C4-2B (cell line): ENCODE measurements at regions not wholly inside any gene's neighbourhood (a gene's known extent, or its start where the extent isn't known, plus 50 kb on each side); places are given as distances from the start of the nearest gene placed in this dataset.

ENCODE experiments used
- CTCF ChIP-seq: fragments of 450-650 bp; conservative IDR thresholded peaks from 2 replicates; pipeline ENCODE4 v1.5.1; 2017; ENCODE audit warnings: mild to moderate bottlenecking
- ZFX ChIP-seq: fragments of 450-650 bp; IDR thresholded peaks from 2 replicates; pipeline ENCODE4 v1.6.1; 2017

DNA sequence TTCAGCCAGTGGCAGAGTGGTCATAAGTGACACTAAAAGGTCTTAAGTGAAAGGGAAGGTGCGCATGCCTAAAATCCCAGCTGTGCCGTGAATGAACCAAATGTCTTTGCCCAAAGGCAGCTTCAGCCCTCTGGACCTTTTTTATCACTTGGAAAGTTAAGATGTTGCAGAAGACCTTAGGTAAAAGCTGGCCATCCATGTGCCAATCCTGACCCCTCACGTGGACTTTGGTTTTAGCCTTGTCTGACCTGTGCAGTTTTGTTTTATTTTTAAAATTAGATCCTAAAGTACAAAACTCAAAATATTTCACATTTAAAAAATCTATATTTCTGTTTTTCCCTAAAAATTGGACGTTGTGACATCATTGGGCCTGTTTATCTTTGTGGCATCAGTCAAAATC, 429.5 kb downstream of the STK39 start:
- TF ChIP-seq CTCF: no peak
- TF ChIP-seq ZFX: no peak
